Body of pancreas (tissue), 4 donors: ENCODE measurements at regions not wholly inside any gene's neighbourhood (a gene's known extent, or its start where the extent isn't known, plus 50 kb on each side); places are given as distances from the start of the nearest gene placed in this dataset.

Experiments used
- ATAC-seq: fragments of 150-250 bp; one replicate; pipeline ENCODE4 v1.9.1; 2016
- DNase-seq, 4 donors: peaks; one replicate each; pipeline ENCODE4 v3.0.0-alpha.2; 2019
- H3K27ac ChIP-seq, 4 donors: fragments of 200-600 bp; sonication (generic); 1 replicate in 3 of 4; 2 replicates in 1 of 4; pipeline versions ENCODE4 v1.5.1 to v1.6.1; 2016 to 2019; ENCODE audit warnings: mild to moderate bottlenecking in 1 of 4, mixed read lengths in 1 of 4, moderate library complexity in 1 of 4
- H3K27me3 ChIP-seq, 2 donors: fragments of 200-600 bp; sonication (generic); one replicate each; pipeline ENCODE4 v1.6.0; 2016; ENCODE audit warnings: mild to moderate bottlenecking in 1 of 2
- H3K36me3 ChIP-seq, 2 donors: fragments of 200-600 bp; sonication (generic); replicated peaks in 1 of 2; 2 replicates each; pipeline ENCODE4 v1.5.1; 2016; ENCODE audit warnings: low read depth in 2 of 2; ENCODE audit not compliant: insufficient read depth in 1 of 2
- H3K4me1 ChIP-seq: fragments of 200-600 bp; sonication (generic); one replicate; pipeline ENCODE4 v1.6.0; 2016
- H3K4me3 ChIP-seq, 2 donors: fragments of 200-600 bp; sonication (generic); 1 replicate in 1 of 2; 2 replicates in 1 of 2; pipeline ENCODE4 v1.5.1; 2016 to 2019
- H3K9me3 ChIP-seq, 3 donors: fragments of 200-600 bp; sonication (generic); 1 replicate in 2 of 3; 2 replicates in 1 of 3; pipeline ENCODE4 v1.5.1; 2016
- CTCF ChIP-seq, 7 experiments: fragments of 450-650 bp in 4 of 7; fragments of 200-600 bp in 3 of 7; sonication (generic) in 3 of 7; IDR thresholded peaks; one replicate each; pipeline ENCODE4 v1.5.1; 2016 to 2019; ENCODE audit warnings: antibody characterized with exemption in 7 of 7
- POLR2A ChIP-seq, 3 donors: fragments of 450-650 bp; IDR thresholded peaks; one replicate each; pipeline ENCODE4 v1.6.1; 2016; ENCODE audit warnings: antibody characterized with exemption in 3 of 3, mild to moderate bottlenecking in 2 of 3
- WGBS, 2 donors: methylation state at CpG; one replicate each; pipeline ENCODE4 v1.1.5; 2017; 5-methylcytosine and 5-hydroxymethylcytosine counted together
- intact Hi-C: fragments of 100-400 bp; cut with DNase I; formaldehyde crosslinking; loops from one replicate; pipeline ENCODE4 v1.15.1; 2023

- H3K27me3 ChIP-seq: no peaks in the 10 kb centered on the region
- no peaks in the 10 kb centered on the region for H3K9me3 ChIP-seq
- H3K36me3 ChIP-seq: no peaks in the 10 kb centered on the region
- ATAC-seq (no peak), DNase-seq (no peak)
- no peak for TF ChIP-seq CTCF (IDR thresholded peaks at IDR 0.05)
- no peak for TF ChIP-seq POLR2A (IDR thresholded peaks at IDR 0.05)
- H3K4me3 ChIP-seq: no peak overlapping the region
- 79 to 84% methylated on average over 5 to 7 of the region's 7 CpGs for WGBS, 2 donors
- intact Hi-C loops: no loop called here
- H3K27ac ChIP-seq: no peak overlapping the region
- H3K4me1 ChIP-seq: no peaks in the 10 kb centered on the region
Measured at GRCh38 chr7:155965010-155965409, 152.7 kb upstream of the SHH start.

GRCh38 chr7:155964543-155964942 is 152.3 kb upstream of the SHH start:
- no peaks in the 10 kb centered on the region for H3K36me3 ChIP-seq
- intact Hi-C loops: no loop called here
- DNase-seq (no peak), ATAC-seq (no peak)
- H3K27ac ChIP-seq: no peak overlapping the region
- no peaks in the 10 kb centered on the region for H3K27me3 ChIP-seq
- no peak for TF ChIP-seq POLR2A (IDR thresholded peaks at IDR 0.05)
- no peaks in the 10 kb centered on the region for H3K9me3 ChIP-seq
- 85 to 86% methylated on average over 7 to 9 of the region's 9 CpGs for WGBS, 2 donors
- H3K4me1 ChIP-seq: no peaks in the 10 kb centered on the region
- no peak overlapping the region for H3K4me3 ChIP-seq

GRCh38 chr7:155963771-155964195 is 151.5 kb upstream of the SHH start:
- 61 to 75% methylated on average over 11 to 12 of the region's 12 CpGs for WGBS, 2 donors
- Histone ChIP-seq H3K27ac (no peak overlapping the region), H3K4me3 (no peak overlapping the region), H3K4me1 (no peaks in the 10 kb centered on the region), H3K9me3 (no peaks in the 10 kb centered on the region), H3K36me3 (no peaks in the 10 kb centered on the region), H3K27me3 (no peaks in the 10 kb centered on the region)
- ATAC-seq: no peak
- intact Hi-C loops: no loop called here
- no peak for DNase-seq
- TF ChIP-seq POLR2A (IDR thresholded peaks at IDR 0.05) (no peak), CTCF (IDR thresholded peaks at IDR 0.05) (no peak)

- no peak for TF ChIP-seq POLR2A (IDR thresholded peaks at IDR 0.05)
- TF ChIP-seq CTCF (IDR thresholded peaks at IDR 0.05): no peak
- DNase-seq: no peak
- no peak for ATAC-seq
- no peaks in the 10 kb centered on the region for H3K27me3 ChIP-seq
- no peak overlapping the region for H3K27ac ChIP-seq
- H3K4me1 ChIP-seq: no peaks in the 10 kb centered on the region
- 79 to 82% methylated on average over 6 to 8 of the region's 8 CpGs for whole genome bisulfite sequencing, 2 donors
- H3K9me3 ChIP-seq: no peaks in the 10 kb centered on the region
- H3K4me3 ChIP-seq: no peak overlapping the region
- H3K36me3 ChIP-seq: no peaks in the 10 kb centered on the region
- intact Hi-C loops: no loop called here
Measured at GRCh38 chr7:155963356-155963755, 151.1 kb upstream of the SHH start.

- Histone ChIP-seq H3K27ac (no peak overlapping the region), H3K4me3 (no peak overlapping the region), H3K36me3 (no peaks in the 10 kb centered on the region), H3K4me1 (no peaks in the 10 kb centered on the region), H3K27me3 (no peaks in the 10 kb centered on the region), H3K9me3 (no peaks in the 10 kb centered on the region)
- 81 to 89% methylated on average over 12 of the region's 12 CpGs for WGBS, 2 donors
- no peak for DNase-seq
- no peak for TF ChIP-seq POLR2A (IDR thresholded peaks at IDR 0.05)
- no peak for TF ChIP-seq CTCF (IDR thresholded peaks at IDR 0.05)
- intact Hi-C loops: no loop called here
- no peak for ATAC-seq
Measured at GRCh38 chr7:155962968-155963300, 150.7 kb upstream of the SHH start.
